Mesodermal cell (in vitro differentiated cells): ENCODE measurements at regions not wholly inside any gene's neighbourhood (a gene's known extent, or its start where the extent isn't known, plus 50 kb on each side); places are given as distances from the start of the nearest gene placed in this dataset.

ENCODE experiments used
- H3K27ac ChIP-seq: 2 replicates; pipeline ENCODE4 v1.7.0; 2013; ENCODE audit warnings: mild to moderate bottlenecking, low read depth, low read length, moderate library complexity; ENCODE audit not compliant: severe bottlenecking
- H3K36me3 ChIP-seq: 2 replicates; pipeline ENCODE4 v1.7.1; 2013; ENCODE audit warnings: mild to moderate bottlenecking, low read length, moderate library complexity; ENCODE audit not compliant: control insufficient read depth, insufficient read depth
- H3K4me1 ChIP-seq: one replicate; pipeline ENCODE4 v1.7.1; 2013; ENCODE audit warnings: mild to moderate bottlenecking, low read length; ENCODE audit not compliant: insufficient read depth, control insufficient read depth, poor library complexity, severe bottlenecking
- H3K4me3 ChIP-seq: 2 replicates; pipeline ENCODE4 v1.7.0; 2013; ENCODE audit warnings: low read length, control low read depth, mild to moderate bottlenecking; ENCODE audit not compliant: insufficient read depth, poor library complexity, severe bottlenecking; ENCODE audit errors: extremely low read depth
- H3K9me3 ChIP-seq: 2 replicates; pipeline ENCODE4 v1.7.1; 2013; ENCODE audit warnings: mild to moderate bottlenecking, low read length, moderate library complexity; ENCODE audit not compliant: control insufficient read depth
- WGBS, 2 experiments: methylation state at CpG; one replicate each; pipeline ENCODE4 v1.1.5; 2013; ENCODE audit warnings: missing lambda C conversion rate in 2 of 2; ENCODE audit not compliant: insufficient coverage in 2 of 2; 5-methylcytosine and 5-hydroxymethylcytosine counted together

GRCh38 chr18:75927791-75928190 is 500.3 kb upstream of the SMIM21 start:
- Histone ChIP-seq H3K9me3 (no peaks in the 10 kb centered on the region), H3K4me1 (no peaks in the 10 kb centered on the region), H3K36me3 (no peaks in the 10 kb centered on the region), H3K27ac (no peak overlapping the region), H3K4me3 (no peak overlapping the region)
- WGBS, 2 experiments, result 88 to 91% methylated on average over 4 of the region's 5 CpGs

- H3K4me3 ChIP-seq, result no peak overlapping the region
- H3K9me3 ChIP-seq, result no peaks in the 10 kb centered on the region
- H3K36me3 ChIP-seq, result no peaks in the 10 kb centered on the region
- H3K4me1 ChIP-seq, result no peaks in the 10 kb centered on the region
- 89 to 98% methylated on average over 5 of the region's 6 CpGs for WGBS, 2 experiments
- no peak overlapping the region for H3K27ac ChIP-seq
These were observed 499.3 kb upstream of the SMIM21 start for GRCh38 chr18:75926811-75927210.

- H3K4me1 ChIP-seq, result no peaks in the 10 kb centered on the region
- no peaks in the 10 kb centered on the region for H3K9me3 ChIP-seq
- no peak overlapping the region for H3K4me3 ChIP-seq
- WGBS, 2 experiments, result 76 to 90% methylated on average over 2 of the region's 4 CpGs
- no peaks in the 10 kb centered on the region for H3K36me3 ChIP-seq
- no peak overlapping the region for H3K27ac ChIP-seq
These were observed 495.7 kb upstream of the SMIM21 start for GRCh38 chr18:75923169-75923568.

GRCh38 chr18:75916624-75916982 is 489.1 kb upstream of the SMIM21 start:
- no peaks in the 10 kb centered on the region for H3K36me3 ChIP-seq
- WGBS, 2 experiments, result 39 to 100% methylated on average over 2 to 5 of the region's 18 CpGs
- peak overlapping the region; percentile 45 for H3K4me3 ChIP-seq
- no peak overlapping the region for H3K27ac ChIP-seq
- H3K4me1 ChIP-seq, result no peaks in the 10 kb centered on the region
- H3K9me3 ChIP-seq, result no peaks in the 10 kb centered on the region

- Histone ChIP-seq H3K27ac (no peak overlapping the region), H3K36me3 (no peaks in the 10 kb centered on the region), H3K4me3 (peak overlapping the region; percentile 45), H3K4me1 (no peaks in the 10 kb centered on the region), H3K9me3 (no peaks in the 10 kb centered on the region)
- 6% methylated on average over 68 to 71 of the region's 77 CpGs for WGBS, 2 experiments
These were observed 488.6 kb upstream of the SMIM21 start for GRCh38 chr18:75915941-75916623.

- no peaks in the 10 kb centered on the region for H3K4me1 ChIP-seq
- H3K36me3 ChIP-seq, result no peaks in the 10 kb centered on the region
- no peak overlapping the region for H3K27ac ChIP-seq
- H3K4me3 ChIP-seq, result no peak overlapping the region
- 100% methylated on average over 1 of the region's 2 CpGs; no CpG with 5 or more reads in 1 of the 2 experiments for WGBS, 2 experiments
- H3K9me3 ChIP-seq, result no peaks in the 10 kb centered on the region
These were observed 485.3 kb upstream of the SMIM21 start for GRCh38 chr18:75912829-75913228.

GRCh38 chr18:75904416-75904815 is 476.9 kb upstream of the SMIM21 start:
- no peak overlapping the region for H3K4me3 ChIP-seq
- H3K9me3 ChIP-seq, result no peaks in the 10 kb centered on the region
- H3K36me3 ChIP-seq, result no peaks in the 10 kb centered on the region
- H3K27ac ChIP-seq, result no peak overlapping the region
- 93 to 97% methylated on average over 15 of the region's 15 CpGs for WGBS, 2 experiments
- H3K4me1 ChIP-seq, result no peaks in the 10 kb centered on the region

- Histone ChIP-seq H3K4me3 (no peak overlapping the region), H3K4me1 (no peaks in the 10 kb centered on the region), H3K27ac (no peak overlapping the region), H3K36me3 (no peaks in the 10 kb centered on the region), H3K9me3 (no peaks in the 10 kb centered on the region)
- 73 to 100% methylated on average over 2 of the region's 4 CpGs for WGBS, 2 experiments
These were observed 471.1 kb upstream of the SMIM21 start for GRCh38 chr18:75898651-75899050.

- 73 to 96% methylated on average over 4 to 6 of the region's 7 CpGs for WGBS, 2 experiments
- no peaks in the 10 kb centered on the region for H3K9me3 ChIP-seq
- no peak overlapping the region for H3K27ac ChIP-seq
- H3K36me3 ChIP-seq, result no peaks in the 10 kb centered on the region
- H3K4me1 ChIP-seq, result no peaks in the 10 kb centered on the region
- no peak overlapping the region for H3K4me3 ChIP-seq
These were observed 469.9 kb upstream of the SMIM21 start for GRCh38 chr18:75897386-75897785.

- Histone ChIP-seq H3K36me3 (no peaks in the 10 kb centered on the region), H3K4me3 (no peak overlapping the region), H3K27ac (no peak overlapping the region), H3K9me3 (no peaks in the 10 kb centered on the region), H3K4me1 (no peaks in the 10 kb centered on the region)
- WGBS, 2 experiments, result 47 to 56% methylated on average over 4 of the region's 5 CpGs
These were observed 469.4 kb upstream of the SMIM21 start for GRCh38 chr18:75896865-75897264.

- 80% methylated on average over 1 of the region's 4 CpGs; no CpG with 5 or more reads in 1 of the 2 experiments for WGBS, 2 experiments
- Histone ChIP-seq H3K4me3 (no peak overlapping the region), H3K36me3 (no peaks in the 10 kb centered on the region), H3K9me3 (no peaks in the 10 kb centered on the region), H3K4me1 (no peaks in the 10 kb centered on the region), H3K27ac (no peak overlapping the region)
These were observed 467.6 kb upstream of the SMIM21 start for GRCh38 chr18:75895135-75895534.
